ENCODE measurements at regions not wholly inside any gene's neighbourhood (a gene's known extent, or its start where the extent isn't known, plus 50 kb on each side); places are given as distances from the start of the nearest gene placed in this dataset.
A peak's percentile ranks its signal among the peaks of the same experiment; 100 is the strongest.
"Not testable (repeated sequence)": the region's sequence is repeated elsewhere in the genome, so short reads cannot be mapped to it uniquely, and the experiment has no call there.

DNA sequence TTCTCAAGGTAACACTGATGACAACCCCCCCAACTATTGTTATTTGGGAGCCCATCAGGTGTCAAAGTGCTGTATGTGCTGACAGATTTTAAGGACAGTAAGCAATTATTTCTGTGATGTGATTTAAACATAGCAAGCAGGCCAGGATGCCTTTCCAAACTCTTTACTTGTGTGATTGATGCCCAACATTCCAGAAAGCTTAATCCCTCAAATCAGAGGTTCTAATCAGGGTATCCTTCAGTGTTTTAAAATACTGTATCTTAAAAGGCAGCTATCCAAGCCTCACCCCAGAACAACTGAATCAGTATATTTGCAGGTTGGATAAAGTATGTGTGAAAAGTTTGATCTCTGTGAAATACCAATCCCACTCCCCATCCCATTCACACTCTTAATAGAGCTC is 119.7 kb downstream of the GASK1B start:
- DNase-seq = no peak

DNA sequence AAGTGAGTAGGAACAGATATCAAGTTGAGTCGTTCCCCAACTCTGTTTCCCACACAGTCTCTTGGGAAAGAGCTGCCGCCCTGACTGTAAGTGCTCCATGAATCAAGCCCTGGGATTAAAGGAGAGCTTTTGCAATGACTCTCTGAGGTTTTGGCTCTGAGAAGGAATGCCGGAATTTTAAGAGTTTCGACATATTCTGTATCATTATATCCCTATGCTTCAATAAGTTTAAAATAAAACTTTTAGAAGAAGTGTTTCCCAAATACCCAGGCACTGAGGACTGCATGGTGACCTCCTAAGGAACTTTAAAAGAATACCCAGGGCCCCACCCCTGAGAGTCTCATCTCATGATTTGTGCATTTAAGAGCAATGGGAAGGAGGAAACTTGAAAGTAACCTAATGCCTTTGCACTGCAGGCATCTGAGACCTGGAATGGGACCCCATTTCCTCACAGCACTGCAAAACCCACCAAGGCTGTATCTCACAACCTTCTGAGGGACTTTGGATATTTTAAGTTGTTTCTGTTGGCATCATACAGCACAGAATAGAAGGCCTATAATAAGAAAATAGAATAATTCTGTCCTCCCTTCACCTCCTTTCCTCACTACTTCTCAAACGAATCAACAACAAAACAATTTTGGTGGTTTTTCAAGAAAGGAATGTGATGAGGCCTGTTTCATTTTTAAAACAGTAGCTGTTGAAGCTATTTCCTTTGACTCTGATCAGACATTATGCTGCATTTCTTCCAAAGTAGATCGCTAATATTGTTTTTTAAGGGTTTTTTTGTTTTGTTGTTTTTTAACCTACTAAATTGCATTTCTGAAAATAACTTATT is 121.2 kb downstream of the GASK1B start:
- DNase-seq = no peak

DNA sequence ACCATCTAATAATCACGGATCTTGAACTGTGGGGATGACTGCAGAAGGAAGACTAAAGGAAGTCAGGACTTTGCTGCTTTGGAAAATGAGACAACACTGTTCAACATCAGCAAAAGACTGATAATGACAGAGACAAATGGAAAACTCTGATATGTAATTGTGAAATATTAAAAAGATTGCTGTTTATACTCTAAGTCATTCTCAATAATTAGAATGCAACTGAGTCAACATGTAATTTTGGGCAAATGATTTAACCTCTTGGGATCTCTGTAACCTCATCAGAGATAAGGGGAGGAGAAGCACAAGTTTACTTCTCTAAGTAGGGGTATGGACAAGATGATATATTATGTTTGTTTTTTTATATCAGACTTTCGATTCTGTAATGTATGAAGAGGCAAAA is 121.9 kb downstream of the GASK1B start:
- DNase-seq = no peak

DNA sequence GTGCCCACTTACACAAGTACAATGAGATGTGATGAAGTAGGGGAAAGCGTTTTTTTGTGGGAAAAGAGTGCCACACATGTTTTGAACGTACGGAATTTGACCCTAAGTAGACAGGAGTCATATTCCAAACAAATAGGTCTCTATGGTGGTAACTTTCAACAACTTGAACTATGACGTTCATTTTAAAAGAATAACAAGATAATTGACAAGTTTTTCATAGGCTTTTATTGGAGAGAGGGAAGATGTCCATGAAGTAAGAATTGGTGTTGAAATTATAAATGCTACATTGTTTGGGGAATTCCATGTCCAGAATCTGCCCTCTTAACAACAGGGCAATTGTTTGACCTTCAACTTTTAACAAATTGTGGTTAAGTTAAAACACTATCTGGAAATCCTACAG is 126.5 kb downstream of the GASK1B start:
- no peak for DNase-seq

DNA sequence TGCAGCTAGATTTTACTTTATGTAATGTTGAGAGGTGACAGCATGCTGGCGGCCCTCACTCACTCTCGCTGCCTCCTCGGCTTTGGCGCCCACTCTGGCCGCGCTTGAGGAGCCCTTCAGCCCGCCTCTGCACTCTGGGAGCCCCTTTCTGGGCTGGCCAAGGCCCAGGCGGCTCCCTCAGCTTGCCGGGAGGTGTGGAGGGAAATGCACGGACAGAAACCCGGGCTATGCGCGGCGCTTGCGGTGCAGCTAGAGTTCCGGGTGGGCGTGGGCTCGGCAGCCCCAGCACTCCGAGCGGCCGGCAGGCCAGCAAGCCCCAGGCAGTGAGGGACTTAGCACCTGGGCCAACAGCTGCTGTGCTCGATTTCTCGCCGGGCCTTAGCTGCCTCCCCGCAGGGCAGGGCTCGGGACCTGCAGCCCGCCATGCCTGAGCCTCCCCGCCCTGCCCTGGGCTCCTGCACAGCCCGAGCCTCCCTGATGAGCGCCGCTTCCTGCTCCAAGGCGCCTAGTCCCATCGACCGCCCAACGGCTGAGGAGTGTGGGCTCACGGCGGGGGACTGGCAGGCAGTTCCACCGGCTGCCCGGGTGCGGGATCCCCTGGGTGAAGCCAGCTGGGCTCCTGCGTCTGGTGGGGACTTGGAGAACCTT is 128.7 kb downstream of the GASK1B start:
- no peak for DNase-seq

DNA sequence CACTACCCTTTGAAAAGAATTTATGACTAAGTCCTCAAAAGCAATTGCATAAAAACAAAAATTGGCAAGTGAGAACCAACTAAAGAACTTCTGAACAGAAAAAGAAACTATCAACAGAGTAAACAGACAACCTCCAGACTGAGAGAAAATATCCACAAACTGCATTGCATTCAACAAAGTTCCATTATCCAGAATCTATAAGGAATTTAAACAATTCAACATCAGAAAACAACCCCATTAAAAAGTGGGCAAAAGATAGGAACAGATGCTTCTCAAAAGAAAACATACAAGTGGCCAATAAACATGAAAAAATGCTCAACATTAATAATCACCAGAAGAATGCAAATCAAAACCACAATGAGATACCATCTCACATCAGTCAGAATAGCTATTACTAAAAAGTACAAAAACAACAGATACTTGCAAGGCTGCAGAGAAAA is 130.2 kb downstream of the GASK1B start:
- DNase-seq = no peak

DNA sequence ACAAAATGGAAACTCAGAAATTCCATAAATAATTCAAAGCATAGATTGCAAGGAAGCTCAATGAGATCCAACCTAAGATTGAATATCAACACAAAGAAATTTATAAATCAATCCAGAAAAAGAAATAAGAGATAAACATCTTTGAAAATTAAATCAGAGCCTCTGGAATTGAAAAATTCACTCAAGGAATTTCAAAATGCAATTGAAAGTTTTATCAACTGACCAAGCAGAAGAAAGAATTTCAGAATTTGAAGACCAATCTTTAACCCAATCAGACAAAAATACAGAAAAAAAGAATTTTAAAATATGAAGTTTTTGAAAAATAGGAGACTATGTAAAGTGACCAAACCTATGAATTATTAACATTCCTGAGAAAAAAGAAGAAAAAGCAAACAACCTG is 134.1 kb downstream of the GASK1B start:
- no peak for DNase-seq

DNA sequence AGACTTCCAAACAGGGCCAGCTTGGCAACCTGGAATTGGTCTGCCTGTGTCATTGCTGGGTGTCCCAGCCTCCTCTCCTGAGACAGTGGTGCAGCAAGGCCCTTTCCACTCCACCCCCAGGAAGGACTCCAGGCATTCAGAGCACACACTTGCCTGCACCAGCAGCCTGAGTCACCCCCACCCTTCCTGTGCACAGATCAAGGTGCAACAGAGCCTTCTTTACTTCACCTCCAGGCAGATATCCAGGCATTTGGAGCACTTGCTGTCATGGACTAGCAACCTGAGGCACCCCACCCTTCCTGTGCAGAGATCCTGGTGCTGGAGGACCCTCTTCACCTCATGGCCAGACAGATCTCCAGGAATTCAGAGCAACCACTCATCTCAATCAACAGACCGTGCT is 135.8 kb downstream of the GASK1B start:
- no peak for DNase-seq

DNA sequence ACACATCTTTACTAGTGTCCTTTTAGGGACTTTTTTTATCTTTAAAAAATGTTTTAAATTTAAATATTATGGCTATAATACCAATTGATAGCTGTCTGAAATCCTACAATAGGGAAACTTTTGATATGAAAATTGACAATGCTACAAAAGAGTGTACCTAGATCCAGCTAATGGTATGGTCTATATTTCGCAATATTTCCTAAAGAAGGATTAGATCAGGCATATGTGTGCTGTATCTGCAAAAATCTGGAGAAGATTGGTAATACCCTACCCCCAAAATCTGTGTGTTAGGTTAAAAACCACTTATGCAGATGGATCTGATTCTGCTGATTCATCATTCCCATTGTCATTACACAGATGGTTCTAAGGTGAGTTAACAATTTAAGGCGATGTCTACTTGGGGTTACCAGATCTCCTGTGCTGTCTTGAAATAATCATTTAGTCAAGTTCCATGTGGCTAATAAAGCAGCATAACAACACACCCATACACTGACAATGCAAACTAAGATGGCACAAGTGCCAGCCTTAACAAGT is 137.1 kb downstream of the GASK1B start:
- no peak for DNase-seq

DNA sequence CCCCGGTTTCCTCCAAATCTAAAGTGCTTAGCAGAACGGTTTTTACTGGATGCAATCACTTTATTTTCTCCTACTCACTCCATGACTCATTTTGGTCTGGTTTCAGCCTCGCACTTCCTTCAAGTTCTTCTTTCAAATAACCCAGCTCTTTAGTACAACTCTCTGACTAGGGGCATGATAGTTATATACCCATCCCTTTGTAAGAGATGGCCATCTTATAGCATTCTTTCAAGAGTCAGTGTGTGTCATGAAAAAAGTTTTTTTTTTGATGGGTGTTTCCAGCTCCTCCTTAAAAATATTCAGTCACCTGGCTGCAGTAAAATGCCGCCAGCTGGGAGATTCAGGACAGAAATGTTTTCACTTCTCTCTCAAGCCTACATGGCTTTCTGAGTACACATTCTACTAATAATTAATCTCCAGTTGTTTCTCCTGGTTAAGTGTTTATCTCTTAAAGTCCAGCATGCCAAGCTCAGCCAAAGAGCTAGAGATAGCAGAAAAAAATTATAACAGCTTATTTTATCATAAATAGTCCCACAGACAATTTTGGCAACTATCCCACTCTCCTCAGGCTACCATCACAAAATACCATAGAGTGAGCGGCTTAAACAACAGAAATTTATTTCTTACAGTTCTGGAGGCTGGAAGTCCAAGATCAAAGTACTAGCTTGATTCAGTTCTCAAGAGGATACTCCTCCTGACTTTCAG is 139.3 kb downstream of the GASK1B start:
- no peak for DNase-seq

DNA sequence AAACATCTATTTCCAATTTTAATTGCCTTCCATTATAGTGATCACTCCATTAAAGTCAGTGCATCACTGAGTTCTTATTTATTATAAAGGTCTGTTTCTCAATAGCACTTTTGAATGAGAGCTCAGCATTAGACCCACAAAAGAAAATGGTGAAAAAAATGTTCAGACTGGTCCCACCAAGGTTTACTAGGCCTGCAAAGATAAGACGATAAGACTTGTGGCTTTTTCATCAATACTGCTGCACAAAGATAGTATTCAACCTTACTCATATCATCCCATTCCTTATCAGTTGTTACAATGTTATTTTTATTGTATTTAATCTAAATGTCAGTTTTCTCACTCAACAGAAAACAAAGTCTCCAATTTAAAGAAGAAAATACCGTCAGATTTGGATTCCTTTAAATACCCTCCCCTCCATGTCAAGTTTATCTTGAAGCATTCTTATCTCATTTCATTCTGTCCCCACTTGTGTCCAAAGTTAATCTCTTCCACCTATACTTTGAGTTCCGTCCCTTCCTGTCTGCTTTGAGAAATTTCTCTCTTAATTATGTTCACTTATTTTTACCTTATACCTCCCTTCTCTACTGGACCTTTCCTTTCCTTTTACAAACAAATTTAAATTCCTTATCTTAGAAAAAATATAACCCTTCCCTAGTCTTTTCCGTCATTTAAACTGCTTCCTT is 140.0 kb downstream of the GASK1B start:
- DNase-seq = no peak

DNA sequence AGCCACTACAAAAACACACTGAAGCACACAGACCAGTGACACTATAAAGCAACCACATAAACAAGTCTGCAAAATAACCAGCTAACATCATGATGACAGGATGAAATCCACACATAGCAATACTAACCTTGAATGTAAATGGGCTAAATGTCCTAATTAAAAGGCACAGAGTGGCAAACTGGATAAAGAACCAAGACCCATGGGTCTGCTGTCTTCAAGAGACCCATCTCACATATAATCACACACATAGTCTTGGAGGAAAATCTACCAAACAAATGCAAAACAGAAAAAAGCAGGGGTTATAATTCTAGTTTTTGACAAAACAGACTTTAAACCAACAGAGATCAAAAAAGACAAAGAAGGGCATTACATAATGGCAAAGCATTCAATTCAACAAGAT is 144.4 kb downstream of the GASK1B start:
- not testable (repeated sequence) for DNase-seq

DNA sequence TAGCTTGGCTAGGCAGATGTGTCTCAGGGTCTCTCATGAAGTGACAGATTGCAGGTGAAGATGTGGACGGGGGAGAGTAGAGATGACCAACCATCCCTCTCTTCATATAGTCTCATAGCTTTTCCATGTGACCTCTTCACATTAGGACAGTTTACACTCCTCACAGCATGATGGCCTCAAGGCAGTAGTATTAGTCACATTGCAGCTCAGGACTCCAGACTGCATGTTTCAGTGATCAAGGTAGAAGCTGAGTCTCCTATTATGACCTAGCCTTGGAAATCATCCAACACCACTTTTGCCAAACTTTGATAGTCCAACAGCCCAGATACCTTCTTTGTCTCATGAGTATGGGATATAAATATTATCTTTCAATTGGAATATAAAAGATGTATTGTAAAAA is 147.7 kb downstream of the GASK1B start:
- DNase-seq = no peak

DNA sequence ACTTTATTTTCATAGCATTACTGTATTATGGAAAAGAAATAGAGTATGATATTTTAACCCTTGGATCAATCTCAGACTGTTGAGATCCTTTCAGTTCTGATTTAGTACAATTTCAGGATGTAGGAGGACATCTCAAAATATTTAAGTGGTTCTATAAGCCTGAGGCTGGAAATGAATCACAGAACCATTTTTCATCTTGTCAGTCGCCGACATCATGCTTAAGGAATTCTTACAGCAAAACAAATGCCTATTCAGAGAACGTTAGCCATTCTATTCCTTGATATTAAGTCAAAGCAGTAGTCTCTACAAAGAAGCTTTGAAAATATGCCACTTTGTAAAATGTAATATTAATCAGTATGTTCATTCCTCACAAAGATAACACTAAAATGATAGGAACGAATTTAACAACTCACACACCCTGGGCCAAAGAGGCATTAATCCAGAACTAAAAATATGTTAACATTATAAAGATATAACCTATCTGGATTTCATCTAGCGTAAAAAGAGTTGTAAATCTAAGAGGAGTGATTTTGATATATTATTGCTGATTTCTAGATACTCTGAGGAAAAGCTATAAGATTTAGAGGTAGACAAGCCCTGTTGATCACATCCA is 152.0 kb downstream of the GASK1B start:
- DNase-seq = no peak

DNA sequence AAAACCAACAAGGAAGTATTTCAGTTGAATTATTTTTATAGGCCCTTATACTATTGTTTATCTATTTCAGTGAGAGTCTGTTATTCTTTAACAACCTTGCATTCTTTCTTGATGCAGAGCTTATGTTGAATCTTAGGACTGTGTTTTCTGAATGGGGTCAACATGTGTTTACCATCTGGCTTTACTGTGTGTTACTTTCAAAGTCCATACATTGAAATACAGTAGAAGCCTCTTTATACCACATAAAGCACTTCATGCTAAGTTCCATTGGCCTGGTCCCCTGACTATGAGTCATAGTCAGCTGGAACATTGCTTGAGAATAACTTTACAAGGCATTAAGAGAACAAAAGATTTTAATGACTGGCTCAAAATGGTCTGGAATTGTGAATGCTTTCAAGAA is 152.6 kb downstream of the GASK1B start:
- peak in 3 of 56 donors; percentile 1 to 35 (median 31) for DNase-seq

DNA sequence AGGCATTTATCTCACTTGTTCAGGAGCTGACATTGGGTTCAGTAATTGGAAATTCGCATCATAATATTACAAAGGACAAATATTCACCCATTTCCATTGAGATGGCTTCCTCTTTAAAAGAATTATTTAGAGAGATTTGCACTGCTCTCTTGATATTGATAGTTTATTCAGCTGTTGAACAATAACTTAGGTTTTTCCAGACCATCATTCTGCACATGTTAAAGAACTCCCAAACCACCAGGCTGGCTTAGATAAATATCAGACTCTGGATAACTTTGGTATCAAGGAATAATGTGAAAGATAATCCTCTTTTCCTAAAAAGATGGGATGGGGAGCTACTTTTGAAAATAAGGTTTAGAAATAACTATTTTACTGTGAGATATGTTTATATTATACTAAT is 154.0 kb downstream of the GASK1B start:
- no peak for DNase-seq

DNA sequence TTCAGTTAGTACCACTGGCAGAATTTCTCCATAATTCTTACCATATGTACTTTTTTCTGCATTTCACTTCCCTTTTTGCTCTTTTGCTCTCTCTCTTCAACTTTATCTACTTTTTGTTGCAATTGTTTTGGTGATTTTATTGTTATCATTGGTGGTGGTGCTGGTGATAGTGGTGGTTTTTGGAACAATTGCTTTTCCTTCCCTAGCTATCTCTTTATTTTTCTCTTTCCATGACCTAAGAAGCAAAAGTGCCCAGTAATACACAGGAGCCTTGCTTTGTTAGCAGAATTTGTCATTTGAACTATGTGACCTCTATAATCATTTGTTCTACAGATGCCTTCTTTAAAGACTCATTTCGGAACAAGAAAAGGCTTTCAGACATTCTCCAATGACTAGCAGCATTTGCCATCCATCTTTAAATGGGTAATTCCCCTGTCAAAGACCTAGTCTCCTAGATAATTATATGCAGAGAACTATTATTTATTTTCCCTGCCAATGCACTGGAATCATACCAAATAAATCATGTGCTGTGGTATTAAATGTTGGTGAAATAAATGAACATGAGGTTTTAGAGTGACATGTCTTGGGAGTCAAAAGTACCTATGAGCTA is 154.5 kb downstream of the GASK1B start:
- no peak for DNase-seq

DNA sequence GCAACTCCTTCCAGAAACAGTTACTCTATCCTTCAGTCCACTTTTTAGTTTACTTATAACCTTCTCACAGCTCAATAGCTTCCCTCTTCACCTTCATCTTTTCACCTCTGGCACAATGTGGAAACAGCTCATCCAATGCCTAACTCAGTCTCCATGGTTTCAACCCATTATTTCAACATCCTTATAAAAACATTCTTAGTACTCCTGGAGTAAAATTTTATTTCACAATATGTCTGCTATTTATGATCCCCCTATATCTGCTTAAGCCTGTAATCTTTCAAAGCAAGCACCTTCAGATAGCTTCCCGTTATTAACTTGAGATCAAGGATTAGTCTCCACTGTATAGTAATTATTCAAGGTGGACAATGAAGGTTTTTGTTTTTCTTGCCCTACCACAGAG is 156.3 kb downstream of the GASK1B start:
- no peak for DNase-seq

DNA sequence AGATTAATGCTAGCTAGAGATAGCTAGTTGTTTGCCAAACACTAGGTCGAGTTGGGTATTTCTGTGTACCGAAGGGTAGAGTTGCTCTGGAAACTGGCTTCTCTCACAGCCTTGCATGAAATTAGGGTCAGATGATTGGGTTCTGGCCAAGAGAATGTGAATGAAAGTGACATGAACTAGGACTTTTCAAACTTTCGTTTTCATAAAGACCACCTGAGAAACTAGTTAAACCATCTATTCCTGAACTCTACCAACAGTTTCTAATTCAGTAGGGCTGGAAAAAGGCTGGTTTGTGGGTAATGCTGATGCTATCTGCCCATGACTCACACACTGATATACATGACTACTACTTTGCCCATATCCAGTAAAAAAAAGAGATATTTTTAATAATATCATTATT is 157.6 kb downstream of the GASK1B start:
- DNase-seq = peak in 2 of 56 donors; percentile 0 to 9

DNA sequence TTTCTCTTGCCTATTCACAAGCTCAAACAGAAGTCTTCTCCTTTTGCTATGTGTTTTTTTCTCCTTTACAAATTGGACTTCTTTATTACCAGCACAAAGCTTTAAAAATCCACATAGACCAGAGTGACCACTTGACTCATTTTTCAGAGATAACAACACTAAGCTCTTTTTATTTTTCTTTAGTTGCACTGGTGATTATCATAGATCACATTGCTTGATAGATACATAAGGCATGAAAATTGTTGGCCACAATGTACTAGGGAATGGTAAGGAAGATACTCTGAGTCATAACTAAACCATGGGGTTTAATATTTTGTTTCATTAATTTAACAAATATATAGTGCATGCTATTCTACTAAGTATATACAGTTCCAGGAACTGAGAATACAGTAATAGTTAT is 159.0 kb downstream of the GASK1B start:
- no peak for DNase-seq

DNA sequence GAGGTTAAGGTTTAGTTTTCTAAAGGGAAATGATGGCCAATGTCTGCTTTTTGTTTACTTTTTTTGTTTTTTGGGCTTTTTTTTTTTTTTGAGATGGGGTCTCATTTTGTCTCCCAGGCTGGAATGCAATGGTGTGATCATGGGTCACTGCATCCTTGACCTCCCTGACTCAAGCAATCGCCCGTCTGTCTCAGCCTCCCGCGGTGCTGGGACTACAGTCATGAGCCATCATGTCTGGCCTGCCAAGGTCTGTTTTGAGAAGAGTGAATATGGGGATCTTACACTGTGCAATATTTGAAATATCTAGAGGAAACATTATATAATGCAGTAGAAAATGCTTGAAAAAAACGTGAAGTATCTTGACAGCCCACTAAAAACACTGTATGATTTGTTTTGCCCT is 162.5 kb downstream of the GASK1B start:
- DNase-seq = no peak
